A549 (cell line): ENCODE measurements at regions not wholly inside any gene's neighbourhood (a gene's known extent, or its start where the extent isn't known, plus 50 kb on each side); places are given as distances from the start of the nearest gene placed in this dataset.

Source experiments
- small RNA-seq, 6 experiments: library from RNA; depleted of rRNA; stranded (forward); fragments of <200 nt; gene quantifications; one replicate each; pipeline ENCODE3, GENCODE V24; 2012

Small RNAs in the stretch of these regions (small RNA-seq; reads per million reads assigned to genes)
- 0 reads per million in 6 experiments for gene RN7SL618P
